B cell (primary cell): ENCODE measurements at regions not wholly inside any gene's neighbourhood (a gene's known extent, or its start where the extent isn't known, plus 50 kb on each side); places are given as distances from the start of the nearest gene placed in this dataset.

Experiments used
- CTCF ChIP-seq: fragments of 200-600 bp; IDR thresholded peaks from one replicate; pipeline ENCODE4 v1.8.0; 2022; ENCODE audit warnings: antibody characterized with exemption, mild to moderate bottlenecking
- EZH2 ChIP-seq: IDR thresholded peaks from 2 replicates; pipeline ENCODE4 v1.6.1; 2012; ENCODE audit warnings: borderline replicate concordance, low read depth, mild to moderate bottlenecking, moderate library complexity, low read length; ENCODE audit not compliant: insufficient read depth, poor library complexity, severe bottlenecking

GRCh38 chr18:62629031-62629430, 86.3 kb upstream of the PHLPP1 start:
- TF ChIP-seq CTCF (no peak), EZH2 (no peak)
